Stimulated activated CD4-positive, alpha-beta T cell treated with anti-CD3 and anti-CD28 coated beads, Interleukin-1b, Interleukin-23, amount 100 ng/mL, for 4 hours (primary cell): ENCODE measurements at regions not wholly inside any gene's neighbourhood (a gene's known extent, or its start where the extent isn't known, plus 50 kb on each side); places are given as distances from the start of the nearest gene placed in this dataset.
"Not testable (repeated sequence)": the region's sequence is repeated elsewhere in the genome, so short reads cannot be mapped to it uniquely, and the experiment has no call there.

ENCODE experiments used
- DNase-seq, 2 donors: peaks; one replicate each; pipeline ENCODE4 v3.0.0-alpha.2; 2020; ENCODE audit warnings: low read depth in 2 of 2

DNA sequence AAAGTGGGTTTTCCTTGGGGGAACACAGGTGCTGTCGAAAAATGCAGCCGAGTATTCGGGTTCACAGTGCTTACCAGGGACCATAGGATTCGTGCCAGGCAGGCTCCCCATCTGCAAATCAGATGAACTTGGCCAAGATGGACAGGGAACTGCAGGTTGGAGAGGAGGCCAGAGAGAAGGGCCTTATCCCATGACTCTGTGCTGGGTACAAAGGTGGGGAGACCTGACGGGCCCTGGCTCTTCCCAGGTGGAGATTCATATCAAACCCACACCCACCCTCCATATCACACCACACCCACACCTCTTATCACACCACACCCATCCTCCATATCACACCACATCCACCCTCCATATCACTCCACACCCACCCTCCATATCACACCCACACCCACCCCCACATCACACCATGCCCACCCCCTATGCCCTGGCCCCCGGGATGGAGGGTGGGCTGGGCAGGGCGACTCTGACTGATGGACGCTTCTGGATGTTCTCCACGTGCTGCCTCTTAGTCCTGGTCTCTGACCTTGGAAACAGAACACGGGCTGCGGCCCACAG, 319.7 kb downstream of the ADGRD1 start:
- DNase-seq: no peak

GRCh38 chr12:131274061-131274460, 320.4 kb downstream of the ADGRD1 start:
- DNase-seq: no peak

DNA sequence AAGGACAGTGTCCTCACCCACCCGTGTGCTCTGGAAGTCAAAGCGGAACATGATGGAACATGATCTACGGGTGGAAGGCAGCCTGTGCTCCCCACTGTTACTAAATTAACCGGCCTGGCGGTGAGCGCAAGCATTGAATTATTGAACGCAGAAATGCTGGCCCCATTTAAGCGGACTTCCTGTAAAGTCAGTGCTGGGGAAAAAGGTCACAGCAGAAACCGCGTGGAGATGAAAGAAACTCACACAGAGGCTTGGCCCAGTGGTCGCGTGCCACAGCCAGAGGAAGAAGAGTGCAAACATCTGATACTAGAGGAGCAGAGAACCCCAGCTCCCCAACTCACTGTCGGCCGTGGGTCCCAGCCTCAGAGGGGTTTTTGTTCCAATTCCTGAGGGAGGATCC, 321.2 kb downstream of the ADGRD1 start:
- DNase-seq: no peak

DNA sequence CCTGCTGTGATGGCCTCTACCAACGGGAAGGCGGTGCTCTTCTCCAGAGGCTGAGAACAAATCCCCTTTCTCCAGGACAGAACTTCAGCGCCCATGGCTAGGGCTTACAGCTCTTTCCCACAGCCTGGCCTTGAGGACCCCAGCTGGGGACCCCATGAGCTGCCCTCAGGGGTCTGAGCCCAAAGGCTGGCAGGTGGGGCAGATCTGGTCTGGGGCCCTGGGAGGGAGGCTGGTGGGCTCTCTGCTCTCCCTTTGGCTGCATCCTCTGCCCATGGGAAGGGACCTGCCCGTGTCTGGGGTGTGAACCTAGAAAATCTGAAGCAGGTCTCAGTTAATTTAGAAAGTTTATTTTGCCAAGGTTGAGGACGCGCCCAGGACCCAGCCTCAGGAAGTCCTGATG, 322.1 kb downstream of the ADGRD1 start:
- no peak for DNase-seq

DNA sequence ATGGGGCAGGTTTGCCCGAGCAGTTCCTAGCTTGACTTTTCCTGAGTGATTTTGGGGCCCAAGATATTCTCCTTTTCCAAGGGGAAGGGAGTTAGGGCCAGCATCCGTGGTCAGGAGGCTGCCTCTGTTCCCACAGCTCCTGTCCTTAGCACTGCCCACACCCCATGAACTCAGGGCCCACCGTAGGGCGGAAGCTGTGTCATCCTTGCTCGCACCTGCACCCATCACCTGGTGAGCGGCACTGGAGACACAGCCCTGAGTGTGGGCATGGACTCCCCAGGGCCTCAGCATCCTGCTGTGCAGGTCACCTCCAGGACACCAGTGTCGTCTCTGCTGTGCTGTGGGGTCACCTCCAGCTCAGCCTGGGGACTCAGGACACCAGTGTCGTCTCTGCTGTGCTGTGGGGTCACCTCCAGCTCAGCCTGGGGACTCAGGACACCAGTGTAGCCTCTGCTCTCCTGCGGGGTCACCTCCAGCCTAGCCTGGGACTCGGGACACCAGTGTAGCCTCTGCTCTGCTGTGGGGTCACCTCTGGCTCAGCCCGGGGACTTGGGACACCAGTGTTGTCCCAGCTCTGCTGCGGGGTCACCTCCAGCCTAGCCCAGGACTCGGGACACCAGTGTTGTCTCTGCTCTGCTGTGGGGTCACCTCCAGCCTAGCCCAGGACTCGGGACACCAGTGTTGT, 322.9 kb downstream of the ADGRD1 start:
- DNase-seq: no peak

GRCh38 chr12:131277186-131278091, 323.7 kb downstream of the ADGRD1 start:
- DNase-seq: not testable (repeated sequence)

DNA sequence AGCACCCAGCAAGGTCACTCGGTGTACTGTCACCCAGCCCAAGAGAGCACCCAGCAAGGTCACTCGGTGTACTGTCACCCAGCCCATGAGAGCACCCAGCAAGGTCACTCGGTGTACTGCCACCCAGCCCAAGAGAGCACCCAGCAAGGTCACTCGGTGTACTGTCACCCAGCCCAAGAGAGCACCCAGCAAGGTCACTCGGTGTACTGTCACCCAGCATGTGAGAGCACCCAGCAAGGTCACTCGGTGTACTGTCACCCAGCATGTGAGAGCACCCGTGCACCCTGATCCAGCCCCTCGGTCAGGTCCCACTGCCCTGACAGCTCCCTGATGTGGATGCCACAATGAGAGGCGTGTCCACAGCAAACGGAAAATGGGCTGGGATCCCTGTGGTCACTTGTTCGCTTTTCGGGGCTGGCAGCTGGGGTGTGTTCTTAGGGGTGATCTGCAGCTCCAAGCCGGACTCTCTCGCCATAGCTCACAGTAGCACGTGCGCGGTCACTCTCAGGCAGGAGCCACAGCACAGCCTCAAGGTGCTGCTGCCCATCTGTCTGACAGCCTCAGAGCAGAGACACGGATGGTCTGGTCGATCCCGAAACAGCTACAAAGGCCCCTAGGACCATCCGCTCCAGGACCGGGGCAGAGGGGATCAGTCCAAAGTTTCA, 324.9 kb downstream of the ADGRD1 start:
- DNase-seq: not testable (repeated sequence)

DNA sequence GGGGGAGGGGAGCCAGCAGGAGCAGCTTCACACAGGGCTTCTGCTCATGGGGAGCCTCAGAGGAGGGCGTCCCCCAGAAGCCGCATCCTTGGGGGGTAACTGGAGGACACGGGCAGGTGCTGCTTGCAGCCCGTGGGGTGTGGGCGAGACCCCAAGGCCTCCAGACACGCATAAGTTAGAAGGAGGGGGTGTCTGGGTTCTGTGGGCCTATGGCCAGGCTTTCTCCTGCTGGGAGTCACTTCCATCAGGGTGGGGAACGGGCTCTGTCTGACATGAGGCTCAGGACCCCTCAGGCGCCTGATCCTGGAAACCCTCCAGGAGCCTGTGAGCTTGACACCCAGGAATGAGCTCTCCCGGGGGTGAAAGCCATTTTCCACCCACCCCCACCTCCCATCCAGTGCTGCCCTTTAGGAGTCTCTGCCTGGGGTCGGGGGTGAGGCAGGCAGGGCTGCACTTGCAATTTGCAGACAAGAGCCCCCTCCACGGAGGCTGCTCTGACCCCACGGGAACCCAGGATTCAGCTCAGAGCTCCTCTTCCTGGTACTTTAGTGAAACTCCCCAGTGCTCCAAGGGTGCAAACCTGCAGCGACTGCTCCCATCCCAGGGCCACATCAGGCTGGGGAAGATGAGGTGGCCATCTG, 325.7 kb downstream of the ADGRD1 start:
- DNase-seq: no peak

DNA sequence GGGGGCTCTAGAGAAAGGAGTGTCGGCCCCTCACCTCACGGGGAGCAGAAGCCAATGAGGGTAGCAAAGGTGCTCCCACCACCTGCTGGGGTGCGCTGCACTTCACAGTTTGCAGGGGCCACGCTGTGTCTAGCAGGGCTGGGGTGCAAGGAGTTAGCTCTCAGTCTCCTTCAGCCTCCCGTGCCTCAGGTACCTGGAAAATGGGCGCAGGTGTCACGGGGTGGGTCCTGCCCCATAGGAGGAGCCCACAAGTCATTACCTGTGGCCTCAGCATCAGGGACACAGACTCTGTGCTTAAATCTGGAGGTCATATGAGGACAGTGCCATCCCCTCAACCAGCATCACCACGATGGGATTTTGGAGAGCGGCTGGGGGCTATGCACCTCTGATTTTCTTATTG, 326.7 kb downstream of the ADGRD1 start:
- DNase-seq: no peak

GRCh38 chr12:131281016-131281415, 327.3 kb downstream of the ADGRD1 start:
- DNase-seq: no peak

DNA sequence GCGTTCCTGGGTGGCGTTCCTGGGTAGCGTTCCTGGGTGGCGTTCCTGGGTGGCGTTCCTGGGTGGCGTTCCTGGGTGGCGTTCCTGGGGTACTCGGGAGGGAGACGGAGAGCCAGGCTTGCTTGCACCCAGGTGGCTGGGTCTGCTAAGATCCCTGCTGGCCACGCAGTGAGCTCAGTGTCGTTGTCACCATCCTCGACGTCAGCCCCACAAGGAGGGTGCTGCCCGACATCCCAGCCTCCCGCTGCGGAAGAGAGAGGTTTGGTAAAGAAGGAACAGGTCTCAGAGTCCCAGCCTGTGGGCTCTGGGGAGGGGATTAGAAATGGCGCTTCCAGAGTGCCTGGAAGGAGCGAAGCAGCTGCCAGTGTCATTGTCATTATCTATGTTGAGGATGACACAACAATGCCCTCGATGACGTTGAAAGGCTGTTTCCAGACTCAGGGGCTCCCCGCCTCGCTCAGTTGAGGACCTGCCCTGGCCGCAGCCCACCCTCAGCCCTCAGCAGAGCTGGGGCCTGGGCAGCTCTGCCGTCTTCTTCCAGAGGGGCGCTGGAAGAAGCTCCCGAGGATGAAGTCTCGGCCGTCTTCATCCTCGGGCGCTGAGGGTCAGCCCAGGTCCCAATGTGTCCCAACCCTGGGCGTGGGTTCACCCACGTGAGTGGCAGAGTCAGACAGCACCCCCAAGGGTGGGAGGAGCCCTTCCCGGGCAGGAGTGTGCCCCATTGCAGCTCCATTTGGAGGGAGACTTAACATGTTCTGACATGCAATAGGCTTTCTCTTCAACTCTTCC, 328.8 kb downstream of the ADGRD1 start:
- no peak for DNase-seq

GRCh38 chr12:131283191-131283861, 329.6 kb downstream of the ADGRD1 start:
- no peak for DNase-seq

GRCh38 chr12:131283862-131284825, 330.4 kb downstream of the ADGRD1 start:
- DNase-seq: not testable (repeated sequence)

- DNase-seq: not testable (repeated sequence)
Measured at GRCh38 chr12:131284954-131285904, 331.5 kb downstream of the ADGRD1 start.

GRCh38 chr12:131285905-131286295, 332.2 kb downstream of the ADGRD1 start:
- DNase-seq: not testable (repeated sequence)

DNA sequence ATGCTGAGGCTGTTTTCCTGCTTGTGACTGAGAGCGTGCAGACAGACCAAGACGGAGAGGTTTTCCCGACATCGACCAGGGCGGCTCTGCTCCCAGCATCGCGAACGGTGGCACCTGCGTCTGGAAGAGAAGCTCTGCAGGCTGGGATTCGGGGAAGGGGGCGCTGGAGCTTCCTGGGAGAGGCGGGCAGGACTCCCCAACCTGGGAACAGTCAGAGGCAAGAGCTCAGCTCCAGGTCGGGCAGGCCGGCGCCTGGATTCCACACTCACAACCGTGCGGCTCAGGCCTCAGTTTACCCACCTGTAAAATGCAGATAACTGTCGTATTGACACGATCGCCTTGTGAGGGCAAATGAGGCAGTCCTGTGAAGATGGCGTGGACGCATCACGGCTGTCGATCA, 332.6 kb downstream of the ADGRD1 start:
- not testable (repeated sequence) for DNase-seq

DNA sequence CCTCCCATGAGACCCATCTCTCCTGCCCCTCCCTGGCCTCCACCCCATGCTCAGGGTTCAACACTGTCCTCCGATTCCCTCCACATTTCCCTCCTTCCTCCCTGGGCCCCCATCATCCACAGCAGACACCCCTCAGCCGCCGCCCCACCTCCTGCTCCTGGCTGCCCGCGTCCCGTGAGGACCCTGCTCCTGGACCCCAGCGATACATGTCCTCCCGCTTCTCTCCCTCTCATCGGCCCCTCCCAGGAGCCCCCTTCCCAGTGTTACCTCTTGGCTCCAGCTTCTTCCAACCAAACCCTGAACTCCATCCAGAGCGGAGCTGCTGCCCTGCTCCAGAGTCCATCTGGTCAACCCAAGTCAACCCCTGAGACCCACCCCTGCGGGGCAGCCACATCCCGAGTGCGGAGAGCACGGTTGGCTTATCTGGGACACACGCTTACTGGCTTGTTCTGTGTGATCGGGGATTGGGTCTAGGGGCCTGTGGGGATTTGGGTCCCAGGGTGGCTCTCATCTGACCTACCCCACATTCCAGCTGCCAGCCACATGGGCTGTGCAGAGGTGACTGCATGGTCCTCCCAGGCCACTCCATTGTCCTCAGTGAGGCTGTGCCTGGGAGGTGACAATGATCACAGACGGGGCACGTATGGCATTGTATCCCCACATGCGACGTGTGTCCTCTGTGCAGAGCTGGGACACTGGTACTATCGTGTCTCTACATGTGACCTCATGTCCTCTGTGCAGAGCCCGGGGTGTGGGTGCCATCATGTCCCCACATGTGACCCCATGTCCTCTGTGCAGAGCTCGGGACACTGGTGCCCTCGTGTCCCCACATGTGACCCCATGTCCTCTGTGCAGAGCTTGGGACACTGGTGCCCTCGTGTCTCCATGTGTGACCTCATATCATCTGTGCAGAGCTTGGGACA, 333.6 kb downstream of the ADGRD1 start:
- DNase-seq: no peak
